Sigmoid colon (tissue), 6 donors: ENCODE measurements at regions not wholly inside any gene's neighbourhood (a gene's known extent, or its start where the extent isn't known, plus 50 kb on each side); places are given as distances from the start of the nearest gene placed in this dataset.

ENCODE experiments used
- DNase-seq: peaks from one replicate; pipeline ENCODE4 v3.0.0-alpha.2; 2019
- H3K27ac ChIP-seq, 4 donors: fragments of 200-600 bp; sonication (generic); one replicate each; pipeline ENCODE4 v1.5.1; 2016 to 2019; ENCODE audit warnings: mild to moderate bottlenecking in 1 of 4
- H3K27me3 ChIP-seq, 3 donors: fragments of 200-600 bp; sonication (generic); one replicate each; pipeline ENCODE4 v1.5.1; 2019; ENCODE audit warnings: mild to moderate bottlenecking in 1 of 3
- H3K36me3 ChIP-seq, 4 donors: fragments of 200-600 bp; sonication (generic); one replicate each; pipeline ENCODE4 v1.5.1; 2016 to 2019
- H3K4me1 ChIP-seq, 4 donors: fragments of 200-600 bp; sonication (generic); one replicate each; pipeline ENCODE4 v1.5.1; 2017 to 2019
- H3K4me3 ChIP-seq, 4 donors: fragments of 200-600 bp; sonication (generic); one replicate each; pipeline ENCODE4 v1.5.1; 2017 to 2019; ENCODE audit warnings: mild to moderate bottlenecking in 2 of 4, moderate library complexity in 1 of 4
- H3K9me3 ChIP-seq, 4 donors: fragments of 200-600 bp in 3 of 4; sonication (generic) in 3 of 4; one replicate each; pipeline versions ENCODE4 v1.5.1 to v1.6.1; 2013 to 2019
- CTCF ChIP-seq, 4 experiments: fragments of 450-650 bp in 3 of 4; fragments of 200-600 bp in 1 of 4; IDR thresholded peaks; one replicate each; pipeline ENCODE4 v1.5.1; 2016 to 2019; ENCODE audit warnings: antibody characterized with exemption in 4 of 4, mild to moderate bottlenecking in 3 of 4, moderate library complexity in 2 of 4
- EP300 ChIP-seq, 4 donors: sonication (generic); formaldehyde crosslinking; IDR thresholded peaks; one replicate each; pipeline ENCODE4 v1.6.1; 2017; ENCODE audit warnings: antibody characterized with exemption in 4 of 4
- POLR2A ChIP-seq, 2 donors: fragments of 450-650 bp; IDR thresholded peaks; one replicate each; pipeline ENCODE4 v1.6.1; 2016; ENCODE audit warnings: antibody characterized with exemption in 2 of 2, mild to moderate bottlenecking in 2 of 2, moderate library complexity in 2 of 2
- POLR2AphosphoS5 ChIP-seq, 4 donors: sonication (generic); formaldehyde crosslinking; IDR thresholded peaks; one replicate each; pipeline ENCODE4 v1.6.1; 2017; ENCODE audit warnings: antibody characterized with exemption in 4 of 4
- WGBS, 2 donors: extraction: QIAGEN DNeasy Blood & Tissue Kit; methylation state at CpG; one replicate each; pipeline ENCODE4 v1.1.7; 2013; 5-methylcytosine and 5-hydroxymethylcytosine counted together
- intact Hi-C: fragments of 100-400 bp; cut with DNase I; formaldehyde crosslinking; loops from one replicate; pipeline ENCODE4 v1.15.1; 2023
- donor health status: healthy with polysubstance abuse.
- donor health status: healthy.

- WGBS, 2 donors, result 15 to 69% methylated on average over 4 of the region's 4 CpGs
- H3K4me1 ChIP-seq, result peaks cover 0 to 22% (median 10%) of the 10 kb centered on the region in 4 donors
- H3K4me3 ChIP-seq, result no peak overlapping the region
- no peak overlapping the region for H3K27ac ChIP-seq
- intact Hi-C loops, result loop anchor here (10.0 kb wide), 1 partner anchor 289 kb away; no protein-coding TSS in a partner anchor
- H3K27me3 ChIP-seq, result no peaks in the 10 kb centered on the region
- TF ChIP-seq POLR2AphosphoS5 (IDR thresholded peaks at IDR 0.05), result no peak
- no peaks in the 10 kb centered on the region for H3K36me3 ChIP-seq
- H3K9me3 ChIP-seq, result no peaks in the 10 kb centered on the region
- DNase-seq, result no peak
Measured at GRCh38 chr7:22566176-22566575, 66.2 kb upstream of the STEAP1B start.

DNA sequence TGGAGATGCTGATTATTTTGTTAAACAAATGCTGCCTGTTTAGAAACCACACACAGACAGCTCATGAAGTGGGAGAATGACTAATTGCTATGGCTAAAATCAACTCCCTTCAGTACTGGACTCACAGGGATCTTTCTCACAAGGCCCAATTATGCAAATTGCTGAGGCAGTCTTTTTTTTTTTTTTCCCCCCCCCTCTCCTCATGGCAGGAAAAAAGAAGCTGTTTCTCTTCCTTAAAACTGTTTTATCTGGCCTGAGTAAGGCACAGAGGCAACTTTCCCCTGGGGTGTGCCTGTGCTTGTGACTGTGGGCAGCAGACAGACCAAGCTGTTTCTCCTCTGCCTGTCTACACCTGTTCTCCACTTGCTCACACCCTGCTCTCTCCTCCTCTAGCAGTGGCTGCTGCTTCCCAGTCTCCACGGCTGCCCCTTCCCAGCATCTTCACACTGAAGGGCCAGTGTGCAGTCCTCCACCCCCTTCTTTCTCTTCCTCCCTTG is 65.4 kb upstream of the STEAP1B start:
- Histone ChIP-seq H3K27ac (peak overlapping the region in 2 of 4 donors; percentile 17 to 39), H3K27me3 (no peaks in the 10 kb centered on the region), H3K9me3 (no peaks in the 10 kb centered on the region), H3K4me1 (peaks cover 0 to 30% (median 18%) of the 10 kb centered on the region in 4 donors), H3K4me3 (no peak overlapping the region), H3K36me3 (no peaks in the 10 kb centered on the region)
- intact Hi-C loops, result loop anchor here (10.0 kb wide), 1 partner anchor 289 kb away; no protein-coding TSS in a partner anchor
- no peak for TF ChIP-seq POLR2AphosphoS5 (IDR thresholded peaks at IDR 0.05)
- no peak for TF ChIP-seq POLR2A (IDR thresholded peaks at IDR 0.05)
- no peak for TF ChIP-seq CTCF (IDR thresholded peaks at IDR 0.05)
- no peak for TF ChIP-seq EP300 (IDR thresholded peaks at IDR 0.05)
- WGBS, 2 donors, result 37 to 45% methylated on average over 1 of the region's 1 CpG
- no peak for DNase-seq

- whole genome bisulfite sequencing, 2 donors, result 62 to 73% methylated on average over 6 of the region's 6 CpGs
- Histone ChIP-seq H3K36me3 (no peaks in the 10 kb centered on the region), H3K4me3 (no peak overlapping the region), H3K4me1 (peaks cover 0 to 34% (median 20%) of the 10 kb centered on the region in 4 donors), H3K27me3 (no peaks in the 10 kb centered on the region), H3K9me3 (no peaks in the 10 kb centered on the region), H3K27ac (peak overlapping the region in 1 of 4 donors; percentile 83)
- no peak for DNase-seq
- intact Hi-C loops, result loop anchor here (5.0 to 10.0 kb wide), 2 partner anchors 38 to 290 kb away; no protein-coding TSS in a partner anchor
- no peak for TF ChIP-seq POLR2A (IDR thresholded peaks at IDR 0.05)
- TF ChIP-seq EP300 (IDR thresholded peaks at IDR 0.05), result no peak
- TF ChIP-seq CTCF (IDR thresholded peaks at IDR 0.05), result no peak
- no peak for TF ChIP-seq POLR2AphosphoS5 (IDR thresholded peaks at IDR 0.05)
Measured at GRCh38 chr7:22564511-22565045, 64.6 kb upstream of the STEAP1B start.

DNA sequence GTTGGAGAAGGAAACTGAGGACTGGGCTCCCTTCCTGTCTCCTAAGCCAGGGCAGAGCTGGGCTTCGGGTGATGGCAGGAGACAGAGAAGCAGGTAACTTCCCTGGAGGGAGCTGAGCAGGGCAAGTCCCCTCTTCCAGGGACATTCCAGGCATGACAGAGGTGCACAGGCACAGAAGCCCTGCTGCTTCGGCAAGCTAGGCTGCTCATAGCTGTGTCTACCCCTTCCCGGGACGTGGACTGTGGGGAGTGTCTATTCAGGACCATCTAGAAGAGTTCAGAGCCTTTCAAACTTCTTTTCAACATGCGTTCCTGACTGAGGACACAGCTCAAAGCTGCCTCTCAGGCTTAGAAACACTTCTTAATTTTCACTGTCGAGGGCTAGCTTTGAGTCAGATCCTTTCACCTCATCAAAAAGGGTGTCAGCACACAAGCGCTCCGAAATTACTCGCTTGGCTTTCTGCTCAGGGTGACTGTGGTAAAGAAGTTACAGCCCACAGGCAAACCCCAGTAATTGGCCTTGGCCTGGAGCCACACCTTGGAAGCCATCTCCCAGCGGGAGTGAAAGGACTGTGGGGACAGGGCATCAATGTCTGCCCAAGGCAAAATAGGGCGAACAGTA is 63.7 kb upstream of the STEAP1B start:
- intact Hi-C loops, result loop anchor here (5.0 to 10.0 kb wide), 2 partner anchors 39 to 291 kb away; no protein-coding TSS in a partner anchor
- peak overlapping the region in 1 of 4 donors; percentile 83 for H3K27ac ChIP-seq
- no peaks in the 10 kb centered on the region for H3K36me3 ChIP-seq
- no peak for DNase-seq
- no peak overlapping the region for H3K4me3 ChIP-seq
- TF ChIP-seq POLR2A (IDR thresholded peaks at IDR 0.05), result no peak
- TF ChIP-seq EP300 (IDR thresholded peaks at IDR 0.05), result no peak
- TF ChIP-seq CTCF (IDR thresholded peaks at IDR 0.05), result no peak
- no peak for TF ChIP-seq POLR2AphosphoS5 (IDR thresholded peaks at IDR 0.05)
- H3K4me1 ChIP-seq, result peaks cover 0 to 34% (median 20%) of the 10 kb centered on the region in 4 donors
- no peaks in the 10 kb centered on the region for H3K9me3 ChIP-seq
- 24 to 49% methylated on average over 11 of the region's 11 CpGs for WGBS, 2 donors
- no peaks in the 10 kb centered on the region for H3K27me3 ChIP-seq

- Histone ChIP-seq H3K4me3 (no peak overlapping the region), H3K27ac (peak overlapping the region in 2 of 4 donors; percentile 71 to 83), H3K36me3 (no peaks in the 10 kb centered on the region), H3K4me1 (peaks cover 0 to 34% (median 20%) of the 10 kb centered on the region in 4 donors), H3K9me3 (no peaks in the 10 kb centered on the region), H3K27me3 (no peaks in the 10 kb centered on the region)
- intact Hi-C loops, result loop anchor here (5.0 to 10.0 kb wide), 2 partner anchors 39 to 292 kb away; no protein-coding TSS in a partner anchor
- WGBS, 2 donors, result 14 to 23% methylated on average over 10 of the region's 10 CpGs
- no peak for TF ChIP-seq EP300 (IDR thresholded peaks at IDR 0.05)
- TF ChIP-seq POLR2A (IDR thresholded peaks at IDR 0.05), result no peak
- TF ChIP-seq POLR2AphosphoS5 (IDR thresholded peaks at IDR 0.05), result no peak
- TF ChIP-seq CTCF (IDR thresholded peaks at IDR 0.05), result no peak
- no peak for DNase-seq
Measured at GRCh38 chr7:22563032-22563501, 63.1 kb upstream of the STEAP1B start.
